ENCODE measurements at regions not wholly inside any gene's neighbourhood (a gene's known extent, or its start where the extent isn't known, plus 50 kb on each side); places are given as distances from the start of the nearest gene placed in this dataset.

DNA sequence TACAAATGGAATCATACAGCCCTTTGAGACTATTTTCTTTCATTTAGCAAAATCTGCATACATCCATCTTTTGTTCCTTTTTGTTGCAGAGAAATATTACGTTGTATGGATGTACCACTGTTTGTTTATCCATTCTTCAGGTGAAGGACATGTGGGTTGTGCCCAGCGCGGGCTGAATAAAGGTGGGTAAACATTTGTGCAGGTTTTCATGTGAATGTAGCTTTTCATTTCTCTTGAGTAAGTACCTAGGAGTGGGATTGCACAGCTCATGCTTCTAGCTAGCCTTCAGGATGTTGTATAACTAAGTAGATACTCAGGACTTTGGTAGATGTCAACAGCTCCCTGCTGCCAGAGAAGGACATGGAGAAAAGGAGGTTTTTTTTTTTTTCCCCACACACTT, 50.6 kb upstream of the SPRED2 start:
- 88 to 92% methylated on average over 3 of the region's 3 CpGs for WGBS, 2 donors
- DNase-seq (ENCODE audit: low spot score in 2 of 2) = no peak
- intact Hi-C loops (cut with DNase I; ENCODE audit: low total_unique reads) = no loop called here
- TF ChIP-seq POLR2A (IDR thresholded peaks at IDR 0.05) = no peak
- TF ChIP-seq, protein P1, sequence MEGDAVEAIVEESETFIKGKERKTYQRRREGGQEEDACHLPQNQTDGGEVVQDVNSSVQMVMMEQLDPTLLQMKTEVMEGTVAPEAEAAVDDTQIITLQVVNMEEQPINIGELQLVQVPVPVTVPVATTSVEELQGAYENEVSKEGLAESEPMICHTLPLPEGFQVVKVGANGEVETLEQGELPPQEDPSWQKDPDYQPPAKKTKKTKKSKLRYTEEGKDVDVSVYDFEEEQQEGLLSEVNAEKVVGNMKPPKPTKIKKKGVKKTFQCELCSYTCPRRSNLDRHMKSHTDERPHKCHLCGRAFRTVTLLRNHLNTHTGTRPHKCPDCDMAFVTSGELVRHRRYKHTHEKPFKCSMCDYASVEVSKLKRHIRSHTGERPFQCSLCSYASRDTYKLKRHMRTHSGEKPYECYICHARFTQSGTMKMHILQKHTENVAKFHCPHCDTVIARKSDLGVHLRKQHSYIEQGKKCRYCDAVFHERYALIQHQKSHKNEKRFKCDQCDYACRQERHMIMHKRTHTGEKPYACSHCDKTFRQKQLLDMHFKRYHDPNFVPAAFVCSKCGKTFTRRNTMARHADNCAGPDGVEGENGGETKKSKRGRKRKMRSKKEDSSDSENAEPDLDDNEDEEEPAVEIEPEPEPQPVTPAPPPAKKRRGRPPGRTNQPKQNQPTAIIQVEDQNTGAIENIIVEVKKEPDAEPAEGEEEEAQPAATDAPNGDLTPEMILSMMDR (IDR thresholded peaks at IDR 0.05) = no peak
- H3K4me3 ChIP-seq (ENCODE audit: low read depth, poor library complexity, severe bottlenecking) = no peak overlapping the region

Small RNA genes lying in the stretch of these regions (microRNA-seq; reads per million reads assigned to microRNA genes)
- 0 to 1.7 reads per million in 2 donors for gene MIR4778 (ENCODE audit: borderline number of aligned reads in 1 of 2, borderline replicate concordance in 2 of 2)
